GM18511 (cell line): ENCODE measurements at regions not wholly inside any gene's neighbourhood (a gene's known extent, or its start where the extent isn't known, plus 50 kb on each side); places are given as distances from the start of the nearest gene placed in this dataset.
"Not testable (repeated sequence)": the region's sequence is repeated elsewhere in the genome, so short reads cannot be mapped to it uniquely, and the experiment has no call there.

Source experiments
- ATAC-seq: cut with Tn5 transposase; IDR thresholded peaks from one replicate; pipeline ENCODE4 v1.9.1; 2021; ENCODE audit warnings: mild to moderate bottlenecking, moderate library complexity; ENCODE audit not compliant: unreplicated experiment

- not testable (repeated sequence) for ATAC-seq
Observed at GRCh38 chr22:23443905-23444304, 136.2 kb downstream of the IGLL1 start.

- not testable (repeated sequence) for ATAC-seq
Observed at GRCh38 chr22:23439581-23439980, 140.5 kb downstream of the IGLL1 start.

- ATAC-seq = no peak
Observed at GRCh38 chr22:23438216-23438615, 141.9 kb downstream of the IGLL1 start.

GRCh38 chr22:23437779-23438178 lies 142.3 kb downstream of the IGLL1 start:
- ATAC-seq = no peak

GRCh38 chr22:23437107-23437395 lies 143.0 kb downstream of the IGLL1 start:
- ATAC-seq = not testable (repeated sequence)

GRCh38 chr22:23436354-23437106 lies 143.6 kb downstream of the IGLL1 start:
- not testable (repeated sequence) for ATAC-seq

- ATAC-seq = not testable (repeated sequence)
Observed at GRCh38 chr22:23435186-23435585, 144.9 kb downstream of the IGLL1 start.

- ATAC-seq = not testable (repeated sequence)
Observed at GRCh38 chr22:23434198-23434830, 145.8 kb downstream of the IGLL1 start.

GRCh38 chr22:23433127-23434005 lies 146.7 kb downstream of the IGLL1 start:
- not testable (repeated sequence) for ATAC-seq

- not testable (repeated sequence) for ATAC-seq
Observed at GRCh38 chr22:23432719-23433118, 147.4 kb downstream of the IGLL1 start.

GRCh38 chr22:23431337-23432072 lies 148.6 kb downstream of the IGLL1 start:
- no peak for ATAC-seq

- ATAC-seq = not testable (repeated sequence)
Observed at GRCh38 chr22:23424551-23425068, 155.5 kb downstream of the IGLL1 start.

- no peak for ATAC-seq
Observed at GRCh38 chr22:23424031-23424430, 156.1 kb downstream of the IGLL1 start.

- not testable (repeated sequence) for ATAC-seq
Observed at GRCh38 chr22:23422281-23422680, 157.8 kb downstream of the IGLL1 start.

GRCh38 chr22:23421300-23421699 lies 158.8 kb downstream of the IGLL1 start:
- not testable (repeated sequence) for ATAC-seq

GRCh38 chr22:23419931-23420330 lies 160.2 kb downstream of the IGLL1 start:
- ATAC-seq = no peak

- ATAC-seq = no peak
Observed at GRCh38 chr22:23419171-23419570, 160.9 kb downstream of the IGLL1 start.

GRCh38 chr22:23418159-23418788 lies 161.8 kb downstream of the IGLL1 start:
- no peak for ATAC-seq

- ATAC-seq = not testable (repeated sequence)
Observed at GRCh38 chr22:23417327-23417726, 162.8 kb downstream of the IGLL1 start.

- not testable (repeated sequence) for ATAC-seq
Observed at GRCh38 chr22:23416169-23416690, 163.9 kb downstream of the IGLL1 start.
